GM23338 (cell line): ENCODE measurements at regions not wholly inside any gene's neighbourhood (a gene's known extent, or its start where the extent isn't known, plus 50 kb on each side); places are given as distances from the start of the nearest gene placed in this dataset.
"Not testable (repeated sequence)": the region's sequence is repeated elsewhere in the genome, so short reads cannot be mapped to it uniquely, and the experiment has no call there.

Source experiments
- ATAC-seq: fragments of 200-7000 bp; cut with Tn5 transposase; 3 replicates; pipeline ENCODE4 v1.9.1; 2020
- DNase-seq: peaks from one replicate; pipeline ENCODE4 v3.0.0-alpha.2; 2015; ENCODE audit warnings: low spot score
- H2AFZ ChIP-seq: fragments of 200-600 bp; sonication (generic); 2 replicates; pipeline ENCODE4 v1.8.0; 2016; ENCODE audit warnings: antibody characterized with exemption, mild to moderate bottlenecking, moderate library complexity
- H3F3A ChIP-seq: fragments of 200-600 bp; sonication (generic); replicated peaks from 2 replicates; pipeline ENCODE4 v1.8.0; 2017; ENCODE audit warnings: antibody characterized with exemption, mixed run types, low read depth
- H3K27ac ChIP-seq: fragments of 200-600 bp; sonication (generic); 2 replicates; pipeline ENCODE4 v1.6.1; 2016; ENCODE audit warnings: low read depth
- H3K27me3 ChIP-seq: fragments of 200-600 bp; sonication (generic); 2 replicates; pipeline ENCODE4 v1.8.0; 2016; ENCODE audit warnings: mild to moderate bottlenecking, mixed run types, moderate library complexity; ENCODE audit not compliant: insufficient read depth
- H3K36me3 ChIP-seq: fragments of 200-600 bp; sonication (generic); 2 replicates; pipeline ENCODE4 v1.8.0; 2016; ENCODE audit warnings: mild to moderate bottlenecking; ENCODE audit not compliant: insufficient read depth
- H3K4me1 ChIP-seq: fragments of 200-600 bp; sonication (generic); 2 replicates; pipeline ENCODE4 v1.8.0; 2016; ENCODE audit warnings: mild to moderate bottlenecking, moderate library complexity; ENCODE audit not compliant: insufficient read depth
- H3K4me2 ChIP-seq: fragments of 200-600 bp; sonication (generic); 2 replicates; pipeline ENCODE4 v1.7.1; 2017; ENCODE audit warnings: mixed run types
- H3K4me3 ChIP-seq: fragments of 200-600 bp; sonication (generic); 2 replicates; pipeline ENCODE4 v1.6.1; 2016; ENCODE audit warnings: mixed run types
- H3K79me2 ChIP-seq: fragments of 200-600 bp; sonication (generic); replicated peaks from 2 replicates; pipeline ENCODE4 v1.8.0; 2017; ENCODE audit warnings: mild to moderate bottlenecking; ENCODE audit not compliant: insufficient read depth
- H3K9me2 ChIP-seq: fragments of 200-600 bp; sonication (generic); 2 replicates; pipeline ENCODE4 v1.8.0; 2017; ENCODE audit not compliant: insufficient read depth
- H4K20me1 ChIP-seq: fragments of 200-600 bp; sonication (generic); replicated peaks from 2 replicates; pipeline ENCODE4 v1.8.0; 2017; ENCODE audit warnings: mild to moderate bottlenecking; ENCODE audit not compliant: insufficient read depth
- H3K27ac Mint-ChIP-seq: 2 replicates; pipeline ENCODE4 v1.8.0; 2020; ENCODE audit warnings: inconsistent platforms, mild to moderate bottlenecking, moderate library complexity, mixed read lengths
- H3K27me3 Mint-ChIP-seq: 3 replicates; pipeline ENCODE4 v1.8.0; 2022; ENCODE audit warnings: low read depth, mild to moderate bottlenecking, moderate library complexity, mixed read lengths, inconsistent platforms; ENCODE audit not compliant: insufficient read depth, poor library complexity
- H3K36me3 Mint-ChIP-seq: 3 replicates; pipeline ENCODE4 v1.8.0; 2021; ENCODE audit warnings: low read depth, mild to moderate bottlenecking, inconsistent platforms, moderate library complexity, mixed read lengths
- H3K4me1 Mint-ChIP-seq: 3 replicates; pipeline ENCODE4 v1.8.0; 2020; ENCODE audit warnings: mild to moderate bottlenecking, inconsistent platforms, mixed read lengths
- H3K4me3 Mint-ChIP-seq: 3 replicates; pipeline ENCODE4 v1.8.0; 2021; ENCODE audit warnings: moderate library complexity, mild to moderate bottlenecking, inconsistent platforms, mixed read lengths
- H3K9me3 Mint-ChIP-seq: 3 replicates; pipeline ENCODE4 v1.8.0; 2020; ENCODE audit warnings: moderate library complexity, mild to moderate bottlenecking, inconsistent platforms, mixed read lengths
- CREB1 ChIP-seq: fragments of 250-450 bp; sonication (Bioruptor Pico); IDR thresholded peaks from 2 replicates; pipeline ENCODE4 v1.5.0; 2020; ENCODE audit warnings: low read depth, mild to moderate bottlenecking, moderate library complexity
- ETS1 ChIP-seq: IDR thresholded peaks from 2 replicates; pipeline ENCODE4 v1.6.1; 2016; ENCODE audit warnings: antibody characterized with exemption
- JUNB ChIP-seq: IDR thresholded peaks from one replicate; pipeline ENCODE4 v1.6.1; 2016; ENCODE audit warnings: antibody characterized with exemption; ENCODE audit not compliant: unreplicated experiment
- NANOG ChIP-seq: IDR thresholded peaks from 2 replicates; pipeline ENCODE4 v1.6.1; 2016; ENCODE audit warnings: antibody characterized with exemption, borderline replicate concordance
- REST ChIP-seq: IDR thresholded peaks from one replicate; pipeline ENCODE4 v1.6.1; 2018; ENCODE audit warnings: antibody characterized with exemption; ENCODE audit not compliant: unreplicated experiment
- STAT1 ChIP-seq: IDR thresholded peaks from one replicate; pipeline ENCODE4 v1.6.1; 2016; ENCODE audit warnings: antibody characterized with exemption; ENCODE audit not compliant: unreplicated experiment

- not testable (repeated sequence) for H3K27me3 ChIP-seq, H3K27me3 Mint-ChIP-seq, H3K4me3 ChIP-seq, H3K27ac ChIP-seq, ATAC-seq, H3K36me3 Mint-ChIP-seq, DNase-seq, H3K4me3 Mint-ChIP-seq, H4K20me1 ChIP-seq, H3K4me1 Mint-ChIP-seq, H2AFZ ChIP-seq, H3K4me2 ChIP-seq, H3F3A ChIP-seq, H3K9me3 Mint-ChIP-seq, H3K36me3 ChIP-seq, H3K9me2 ChIP-seq, H3K4me1 ChIP-seq, H3K79me2 ChIP-seq, H3K27ac Mint-ChIP-seq
Observed at GRCh38 chr5:36426070-36426469, 124.4 kb upstream of the RANBP3L start.

DNA sequence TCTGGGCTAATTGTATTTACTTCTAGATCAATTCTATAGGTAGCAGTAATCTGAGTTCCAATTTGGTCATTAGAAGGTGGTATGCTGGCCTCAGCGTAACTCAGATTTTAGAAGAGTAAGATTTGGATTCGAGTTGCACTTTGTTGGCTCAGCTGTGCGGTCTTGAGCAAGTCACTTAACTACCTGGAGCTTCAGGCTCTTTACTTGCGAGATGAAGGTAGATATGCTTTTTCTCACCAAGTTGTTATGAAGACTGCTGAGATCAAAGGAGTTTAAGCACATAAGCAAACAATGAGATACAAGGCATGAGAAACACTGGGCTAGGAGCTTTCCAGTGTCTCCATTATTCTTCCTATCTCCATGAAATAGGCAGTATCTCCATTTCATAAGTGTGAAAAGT lies 133.8 kb upstream of the RANBP3L start:
- TF ChIP-seq CREB1 (CRISPR knock-in tag) (no peak), NANOG (no peak), JUNB (no peak), REST (no peak)
- no peaks in the 10 kb centered on the region for H3K27me3 Mint-ChIP-seq

GRCh38 chr5:36436306-36436705 lies 134.6 kb upstream of the RANBP3L start:
- DNase-seq: no peak
- TF ChIP-seq JUNB: no peak
- TF ChIP-seq ETS1: no peak
- TF ChIP-seq STAT1: no peak
- H3K4me3 ChIP-seq: no peak overlapping the region
- H3K4me3 Mint-ChIP-seq: no peak overlapping the region
- H3K36me3 Mint-ChIP-seq: no peaks in the 10 kb centered on the region
- no peak overlapping the region; the same call in 1 of the 2 replicates for H2AFZ ChIP-seq
- H3K36me3 ChIP-seq: no peaks in the 10 kb centered on the region
- no peaks in the 10 kb centered on the region for H3K27me3 ChIP-seq
- H3F3A ChIP-seq: no peaks in the 10 kb centered on the region
- H3K4me2 ChIP-seq: no peak overlapping the region
- no peak for ATAC-seq
- peaks cover 2% of the 10 kb centered on the region for H3K27me3 Mint-ChIP-seq
- no peaks in the 10 kb centered on the region for H4K20me1 ChIP-seq
- H3K4me1 Mint-ChIP-seq: peaks cover 17% of the 10 kb centered on the region
- no peaks in the 10 kb centered on the region for H3K4me1 ChIP-seq
- no peak overlapping the region for H3K27ac ChIP-seq
- no peak overlapping the region for H3K27ac Mint-ChIP-seq
- no peaks in the 10 kb centered on the region for H3K9me3 Mint-ChIP-seq
- H3K9me2 ChIP-seq: peaks cover 8% of the 10 kb centered on the region; the same call in 1 of the 2 replicates
- H3K79me2 ChIP-seq: no peaks in the 10 kb centered on the region

More for the DNA sequence above, 133.8 kb upstream of the RANBP3L start:
- no peaks in the 10 kb centered on the region for H3K36me3 ChIP-seq
- peaks cover 8% of the 10 kb centered on the region; the same call in 1 of the 2 replicates for H3K9me2 ChIP-seq
- Mint-ChIP-seq H3K9me3 (no peaks in the 10 kb centered on the region), H3K27ac (no peak overlapping the region), H3K36me3 (no peaks in the 10 kb centered on the region), H3K4me3 (no peak overlapping the region), H3K4me1 (peaks cover 13% of the 10 kb centered on the region)
- ATAC-seq (no peak), DNase-seq (no peak)
- no peak overlapping the region for H3K4me2 ChIP-seq
- H3K4me1 ChIP-seq: no peaks in the 10 kb centered on the region
- H2AFZ ChIP-seq: no peak overlapping the region
- H4K20me1 ChIP-seq: no peaks in the 10 kb centered on the region
- no peaks in the 10 kb centered on the region for H3F3A ChIP-seq
- H3K27ac ChIP-seq: no peak overlapping the region
- no peaks in the 10 kb centered on the region for H3K79me2 ChIP-seq
- H3K4me3 ChIP-seq: no peak overlapping the region
- no peaks in the 10 kb centered on the region for H3K27me3 ChIP-seq
